ENCODE measurements at regions not wholly inside any gene's neighbourhood (a gene's known extent, or its start where the extent isn't known, plus 50 kb on each side); places are given as distances from the start of the nearest gene placed in this dataset.
A peak's percentile ranks its signal among the peaks of the same experiment; 100 is the strongest.

- intact Hi-C loops (cut with DNase I) = no loop called here
- Histone ChIP-seq H3K36me3 (no peaks in the 10 kb centered on the region), H3K27ac (replicated peaks in 1 of 4) (no peak overlapping the region), H3K4me1 (peaks cover 15 to 22% (median 18%) of the 10 kb centered on the region in 4 donors), H3K9me3 (no peaks in the 10 kb centered on the region), H3K4me3 (no peak overlapping the region), H3K27me3 (no peaks in the 10 kb centered on the region)
- no peak for DNase-seq (ENCODE audit: extremely low spot score)
- WGBS = 98% methylated on average over 4 of the region's 4 CpGs
- TF ChIP-seq POLR2A (IDR thresholded peaks at IDR 0.05; ENCODE audit: low read depth) = no peak
- TF ChIP-seq, protein P1, sequence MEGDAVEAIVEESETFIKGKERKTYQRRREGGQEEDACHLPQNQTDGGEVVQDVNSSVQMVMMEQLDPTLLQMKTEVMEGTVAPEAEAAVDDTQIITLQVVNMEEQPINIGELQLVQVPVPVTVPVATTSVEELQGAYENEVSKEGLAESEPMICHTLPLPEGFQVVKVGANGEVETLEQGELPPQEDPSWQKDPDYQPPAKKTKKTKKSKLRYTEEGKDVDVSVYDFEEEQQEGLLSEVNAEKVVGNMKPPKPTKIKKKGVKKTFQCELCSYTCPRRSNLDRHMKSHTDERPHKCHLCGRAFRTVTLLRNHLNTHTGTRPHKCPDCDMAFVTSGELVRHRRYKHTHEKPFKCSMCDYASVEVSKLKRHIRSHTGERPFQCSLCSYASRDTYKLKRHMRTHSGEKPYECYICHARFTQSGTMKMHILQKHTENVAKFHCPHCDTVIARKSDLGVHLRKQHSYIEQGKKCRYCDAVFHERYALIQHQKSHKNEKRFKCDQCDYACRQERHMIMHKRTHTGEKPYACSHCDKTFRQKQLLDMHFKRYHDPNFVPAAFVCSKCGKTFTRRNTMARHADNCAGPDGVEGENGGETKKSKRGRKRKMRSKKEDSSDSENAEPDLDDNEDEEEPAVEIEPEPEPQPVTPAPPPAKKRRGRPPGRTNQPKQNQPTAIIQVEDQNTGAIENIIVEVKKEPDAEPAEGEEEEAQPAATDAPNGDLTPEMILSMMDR (IDR thresholded peaks at IDR 0.05) = no peak
- no peak for TF ChIP-seq EP300 (IDR thresholded peaks at IDR 0.05)
- no peak for TF ChIP-seq POLR2AphosphoS5 (IDR thresholded peaks at IDR 0.05)
Observed at GRCh38 chr5:157922026-157922425, 63.1 kb upstream of the CLINT1 start.

DNA sequence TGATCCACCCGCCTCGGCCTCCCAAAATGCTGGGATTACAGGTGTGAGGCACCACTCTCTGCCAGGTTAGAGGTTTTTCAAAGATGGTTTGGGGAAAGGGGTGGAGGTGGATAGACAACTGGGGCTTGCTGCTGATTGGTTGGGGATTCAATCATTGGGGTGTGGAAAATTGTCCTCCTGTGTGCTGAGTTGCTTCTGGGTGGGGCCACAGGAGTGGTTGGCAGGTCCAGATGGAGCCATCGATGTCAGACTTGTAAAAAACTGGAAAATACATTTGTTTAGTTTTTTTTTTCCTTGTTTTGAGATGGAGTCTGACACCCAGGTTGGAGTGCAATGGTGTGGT is 61.9 kb upstream of the CLINT1 start:
- 100% methylated on average over 3 of the region's 3 CpGs for WGBS
- Histone ChIP-seq H3K4me1 (peaks cover 23 to 31% (median 26%) of the 10 kb centered on the region in 4 donors), H3K9me3 (no peaks in the 10 kb centered on the region), H3K4me3 (no peak overlapping the region), H3K27ac (replicated peaks in 1 of 4) (no peak overlapping the region), H3K36me3 (no peaks in the 10 kb centered on the region), H3K27me3 (no peaks in the 10 kb centered on the region)
- intact Hi-C loops (cut with DNase I) = no loop called here
- no peak for DNase-seq (ENCODE audit: extremely low spot score)
- no peak for TF ChIP-seq POLR2A (IDR thresholded peaks at IDR 0.05; ENCODE audit: low read depth)
- no peak for TF ChIP-seq POLR2AphosphoS5 (IDR thresholded peaks at IDR 0.05)
- TF ChIP-seq, protein P1 (IDR thresholded peaks at IDR 0.05) = no peak
- TF ChIP-seq EP300 (IDR thresholded peaks at IDR 0.05) = no peak

- WGBS = 77% methylated on average over 19 of the region's 19 CpGs
- intact Hi-C loops (cut with DNase I) = loop anchor here (1.0 to 10.0 kb wide), 2 partner anchors 64 to 104 kb away; no protein-coding TSS in a partner anchor
- Histone ChIP-seq H3K4me1 (peaks cover 28 to 45% (median 34%) of the 10 kb centered on the region in 4 donors), H3K4me3 (no peak overlapping the region), H3K9me3 (no peaks in the 10 kb centered on the region), H3K27me3 (no peaks in the 10 kb centered on the region), H3K36me3 (no peaks in the 10 kb centered on the region), H3K27ac (replicated peaks in 1 of 4) (no peak overlapping the region)
- TF ChIP-seq EP300 (IDR thresholded peaks at IDR 0.05) = no peak
- peak in 1 of 2 donors; percentile 19 for TF ChIP-seq POLR2AphosphoS5 (IDR thresholded peaks at IDR 0.05)
- no peak for DNase-seq (ENCODE audit: extremely low spot score)
Observed at GRCh38 chr5:157918811-157919742, 60.1 kb upstream of the CLINT1 start.

DNA sequence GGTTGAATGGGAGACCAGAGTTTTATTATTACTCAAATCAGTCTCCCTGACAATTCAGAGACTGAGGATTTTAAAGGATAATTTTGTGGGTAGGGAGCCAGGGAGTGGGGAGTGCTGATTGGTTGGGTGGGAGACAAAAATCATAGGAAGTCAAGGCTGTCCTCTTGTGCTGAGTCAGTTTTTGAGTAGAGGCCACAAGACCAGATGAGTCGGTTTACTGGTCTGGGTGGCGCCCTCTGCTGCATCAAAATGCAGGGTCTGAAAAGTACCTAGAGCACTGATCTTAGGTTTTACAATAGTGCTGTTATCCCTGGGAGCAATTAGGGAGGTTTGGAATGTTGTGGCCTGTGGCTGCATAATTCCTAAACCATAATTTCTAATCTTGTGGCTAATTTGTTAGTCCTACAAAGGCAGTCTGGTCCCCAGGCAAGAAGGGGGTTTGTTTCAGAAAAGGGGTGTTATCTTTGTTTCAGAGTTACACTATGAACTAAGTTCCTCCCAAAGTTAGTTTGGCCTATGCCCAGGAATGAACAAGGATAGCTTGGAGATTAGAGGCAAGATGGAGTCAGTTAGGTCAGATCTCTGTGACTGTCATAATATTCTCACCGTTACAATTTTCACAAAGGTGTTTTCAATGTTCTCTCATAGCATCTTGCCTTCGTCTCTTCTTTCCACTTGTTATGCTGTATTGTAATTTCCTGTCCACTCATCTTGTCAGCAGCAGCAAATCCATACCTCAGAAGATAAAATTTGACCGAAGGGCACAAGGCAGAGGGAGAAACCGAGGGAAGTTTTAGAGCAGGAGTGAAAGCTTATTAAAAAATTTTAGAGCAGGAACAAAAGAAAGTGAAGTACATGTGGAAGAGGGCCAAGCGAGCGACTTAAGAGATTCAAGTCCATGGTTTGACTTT is 59.2 kb upstream of the CLINT1 start:
- 80% methylated on average over 8 of the region's 8 CpGs for WGBS
- Histone ChIP-seq H3K4me3 (no peak overlapping the region), H3K27me3 (no peaks in the 10 kb centered on the region), H3K4me1 (peaks cover 28 to 51% (median 34%) of the 10 kb centered on the region in 4 donors), H3K27ac (replicated peaks in 1 of 4) (no peak overlapping the region), H3K36me3 (no peaks in the 10 kb centered on the region), H3K9me3 (no peaks in the 10 kb centered on the region)
- DNase-seq (ENCODE audit: extremely low spot score) = no peak
- TF ChIP-seq POLR2A (IDR thresholded peaks at IDR 0.05; ENCODE audit: low read depth) (no peak), EP300 (IDR thresholded peaks at IDR 0.05) (no peak), POLR2AphosphoS5 (IDR thresholded peaks at IDR 0.05) (peak in 1 of 2 donors; percentile 16)
- TF ChIP-seq, protein P1 (IDR thresholded peaks at IDR 0.05) = peak; percentile 38 to 49 (median 42)
- intact Hi-C loops (cut with DNase I) = loop anchor here (1.0 to 10.0 kb wide), 2 partner anchors 63 to 103 kb away; no protein-coding TSS in a partner anchor

GRCh38 chr5:157917491-157917890 is 58.5 kb upstream of the CLINT1 start:
- Histone ChIP-seq H3K36me3 (no peaks in the 10 kb centered on the region), H3K4me1 (peaks cover 28 to 57% (median 34%) of the 10 kb centered on the region in 4 donors), H3K4me3 (no peak overlapping the region), H3K27ac (replicated peaks in 1 of 4) (no peak overlapping the region), H3K27me3 (no peaks in the 10 kb centered on the region), H3K9me3 (no peaks in the 10 kb centered on the region)
- DNase-seq (ENCODE audit: extremely low spot score) = no peak
- no peak for TF ChIP-seq POLR2A (IDR thresholded peaks at IDR 0.05; ENCODE audit: low read depth)
- TF ChIP-seq POLR2AphosphoS5 (IDR thresholded peaks at IDR 0.05) = no peak
- no peak for TF ChIP-seq EP300 (IDR thresholded peaks at IDR 0.05)
- TF ChIP-seq, protein P1 (IDR thresholded peaks at IDR 0.05) = no peak
- intact Hi-C loops (cut with DNase I) = loop anchor here (10.0 kb wide), 1 partner anchor 103 kb away; no protein-coding TSS in a partner anchor

Data from esophagus muscularis mucosa (tissue), 4 donors.